GM10266 (cell line): ENCODE measurements at regions not wholly inside any gene's neighbourhood (a gene's known extent, or its start where the extent isn't known, plus 50 kb on each side); places are given as distances from the start of the nearest gene placed in this dataset.
"Not testable (repeated sequence)": the region's sequence is repeated elsewhere in the genome, so short reads cannot be mapped to it uniquely, and the experiment has no call there.

ENCODE experiments used
- DNase-seq: peaks from one replicate; pipeline ENCODE4 v3.0.0; 2012; ENCODE audit errors: extremely low spot score
- CTCF ChIP-seq: IDR thresholded peaks from 2 replicates; pipeline ENCODE4 v1.5.1; 2012; ENCODE audit warnings: mild to moderate bottlenecking, low read depth; ENCODE audit not compliant: control insufficient read depth, insufficient read depth; ENCODE audit errors: missing control alignments

DNA sequence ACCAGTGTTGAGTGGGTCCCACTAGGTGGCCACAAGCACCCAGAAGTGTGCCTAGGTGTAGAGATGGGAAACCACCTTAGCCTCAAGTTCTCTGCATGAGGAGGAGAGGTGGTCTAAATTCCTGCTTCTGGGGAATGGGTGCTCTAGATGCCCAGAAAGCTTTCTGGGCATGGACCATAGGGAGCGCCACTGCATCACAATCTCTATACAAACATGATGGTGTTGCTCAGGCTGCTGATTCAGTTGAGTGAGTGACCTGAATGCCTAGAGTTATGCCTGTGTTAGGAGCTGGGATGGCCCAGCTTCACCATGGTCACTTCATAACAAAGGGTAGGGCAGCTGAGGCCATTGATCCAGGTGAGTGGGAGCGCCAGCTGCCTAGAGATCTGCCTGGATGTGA is 667.9 kb upstream of the ARRDC3 start:
- DNase-seq: no peak
- no peak for TF ChIP-seq CTCF

- DNase-seq: no peak
- no peak for TF ChIP-seq CTCF
Observed at GRCh38 chr5:92041911-92042660, 659.0 kb upstream of the ARRDC3 start.

DNA sequence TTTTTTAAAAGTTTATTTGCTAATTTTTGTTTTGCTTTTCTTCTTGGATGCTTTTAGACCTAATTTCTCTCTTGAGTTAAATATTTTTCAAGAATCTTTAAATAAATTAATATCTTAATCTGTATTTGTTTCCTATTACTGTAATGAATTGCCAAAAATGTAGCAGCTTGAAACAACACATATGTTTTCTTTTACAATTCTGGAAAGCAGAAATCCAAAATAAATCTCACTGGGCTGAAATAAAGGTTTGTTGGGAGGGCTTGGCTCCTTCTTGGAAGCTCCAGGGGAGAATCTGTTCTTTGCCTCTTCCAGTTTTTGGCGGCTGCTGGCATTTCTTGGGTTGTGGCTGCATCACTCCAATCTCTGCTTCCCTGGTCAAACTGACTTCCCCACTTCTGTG is 658.1 kb upstream of the ARRDC3 start:
- no peak for TF ChIP-seq CTCF
- DNase-seq: no peak

GRCh38 chr5:92029792-92030191 is 646.7 kb upstream of the ARRDC3 start:
- not testable (repeated sequence) for DNase-seq

DNA sequence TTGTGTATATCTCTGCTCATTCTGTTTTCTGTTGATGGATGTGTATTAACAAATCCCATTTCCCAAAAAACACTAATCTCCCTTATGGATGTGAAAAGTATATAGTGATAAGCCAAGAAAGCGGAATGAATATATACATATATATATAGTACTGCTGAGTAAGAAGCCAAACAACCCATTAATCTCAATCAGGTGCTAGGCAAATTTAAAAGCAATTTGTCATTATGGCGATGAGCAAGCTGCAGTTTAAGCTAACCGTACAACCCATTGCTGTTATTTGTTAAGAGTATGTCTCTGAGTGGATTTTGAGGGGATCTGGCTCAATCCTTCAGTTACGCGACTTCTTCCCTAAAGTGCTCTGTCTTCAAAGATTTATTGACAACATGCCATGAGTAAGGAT is 640.4 kb upstream of the ARRDC3 start:
- no peak for TF ChIP-seq CTCF
- DNase-seq: no peak

GRCh38 chr5:92023141-92023471 is 640.0 kb upstream of the ARRDC3 start:
- TF ChIP-seq CTCF: no peak
- no peak for DNase-seq

DNA sequence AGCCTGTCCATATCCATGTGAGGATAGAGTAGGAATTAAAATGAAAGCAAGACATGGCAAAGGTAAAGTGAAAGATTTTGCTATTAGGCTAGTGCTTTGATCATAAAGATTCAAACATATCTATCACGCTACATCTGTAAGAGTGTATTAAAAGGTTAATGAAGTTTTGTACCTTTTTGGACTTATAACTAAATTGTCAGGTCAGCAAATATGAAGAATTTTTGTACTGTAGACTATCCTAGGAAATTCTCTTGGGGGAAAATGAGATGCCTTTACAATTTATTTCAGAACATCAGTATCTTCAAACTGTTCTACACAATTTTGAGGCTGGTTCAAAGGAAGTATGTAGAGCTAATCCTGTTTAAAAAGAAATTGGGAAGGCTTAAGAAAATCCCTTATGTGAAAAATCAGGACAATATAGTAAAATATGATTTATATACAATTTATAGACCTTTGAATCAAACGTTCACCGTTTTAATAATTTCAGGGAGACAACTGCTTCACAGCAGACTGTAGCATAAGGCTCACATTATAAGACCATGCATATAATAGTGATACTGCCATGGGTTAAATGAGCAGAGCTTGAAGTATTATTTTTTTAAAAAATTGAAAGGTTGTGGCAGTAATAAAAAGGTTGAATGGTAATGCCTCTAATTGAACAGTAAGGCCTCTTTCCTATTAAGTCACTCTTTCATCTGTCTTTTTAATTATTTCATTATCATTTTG is 639.5 kb upstream of the ARRDC3 start:
- TF ChIP-seq CTCF: no peak
- no peak for DNase-seq
